HCT116 (cell line): ENCODE measurements at regions not wholly inside any gene's neighbourhood (a gene's known extent, or its start where the extent isn't known, plus 50 kb on each side); places are given as distances from the start of the nearest gene placed in this dataset.

Source experiments
- ATAC-seq: fragments of 200-7000 bp; cut with Tn5 transposase; 2 replicates; pipeline ENCODE4 v1.9.1; 2020; ENCODE audit warnings: mild to moderate bottlenecking, moderate library complexity
- BruUV-seq: library from RNA; stranded (reverse); fragments of 400-500 nt; replicated peaks from 2 replicates; lab custom pipeline; 2021; lab: Mats Ljungman, UMichigan
- CTCF ChIA-PET: fragments of 300-600 bp; sonication (Branson Sonifier 250); formaldehyde crosslinking; loops from one replicate; lab custom pipeline; 2021; ENCODE audit warnings: antibody characterized with exemption; lab: Charles Lee
- POLR2A ChIA-PET: fragments of 300-600, 350-600 bp; sonication (Branson Sonifier 250); formaldehyde crosslinking; loops from one replicate; lab custom pipeline; 2021; ENCODE audit warnings: antibody characterized with exemption; lab: Charles Lee
- RAD21 ChIA-PET, 2 experiments: fragments of 300-600 bp; sonication (Branson Sonifier 250); formaldehyde crosslinking; loops; one replicate each; lab custom pipeline; 2023; ENCODE audit warnings: low total read pairs in 2 of 2; ENCODE audit not compliant: uncharacterized antibody in 2 of 2, unreplicated experiment in 2 of 2, low non-redundant PET in 1 of 2; lab: Charles Lee
- DNase-seq: peaks from one replicate; pipeline ENCODE4 v3.0.0-alpha.2; 2010; ENCODE audit warnings: low read depth, low spot score
- H2AFZ ChIP-seq: fragments of 200-600 bp; shearing (Covaris generic), sonication (generic); 2 replicates; pipeline ENCODE4 v1.6.1; 2017; ENCODE audit warnings: low read depth, mixed run types, mixed read lengths, antibody characterized with exemption, low read length; ENCODE audit not compliant: poor library complexity, severe bottlenecking
- H3K27ac ChIP-seq: 2 replicates; pipeline ENCODE4 v1.5.1; 2012; ENCODE audit warnings: low read depth, low read length
- H3K27me3 ChIP-seq: fragments of 200-600 bp; sonication (generic); 2 replicates; pipeline ENCODE4 v1.6.1; 2016; ENCODE audit warnings: mixed run types, low read length, mixed read lengths; ENCODE audit not compliant: insufficient read depth
- H3K36me3 ChIP-seq, 2 experiments: fragments of 200-500 bp in 1 of 2; fragments of 200-600 bp in 1 of 2; sonication (Bioruptor generic) in 1 of 2; sonication (generic) in 1 of 2; 2 replicates each; pipeline versions ENCODE4 v1.5.1 to v1.6.1; 2014 to 2016; ENCODE audit warnings: low read length in 2 of 2, inconsistent platforms in 1 of 2, mixed read lengths in 1 of 2, mixed run types in 1 of 2; ENCODE audit not compliant: insufficient read depth in 2 of 2, control insufficient read depth in 1 of 2
- H3K4me1 ChIP-seq, 2 experiments: fragments of 200-600 bp in 1 of 2; sonication (generic) in 1 of 2; 2 replicates each; pipeline versions ENCODE4 v1.5.1 to v1.6.1; 2012 to 2017; ENCODE audit warnings: low read length in 2 of 2, inconsistent platforms in 1 of 2, mild to moderate bottlenecking in 1 of 2, mixed read lengths in 1 of 2, mixed run types in 1 of 2, moderate library complexity in 1 of 2; ENCODE audit not compliant: insufficient read depth in 2 of 2, control insufficient read depth in 1 of 2
- H3K4me2 ChIP-seq: fragments of 200-600 bp; sonication (generic); 2 replicates; pipeline ENCODE4 v1.6.1; 2017; ENCODE audit warnings: mixed run types, low read length, mixed read lengths
- H3K4me3 ChIP-seq, 2 experiments: fragments of 200-600 bp in 1 of 2; sonication (generic) in 1 of 2; replicated peaks in 1 of 2; 2 replicates each; pipeline ENCODE4 v1.5.1; 2011 to 2016; ENCODE audit warnings: low read length in 2 of 2, control low read depth in 1 of 2, low read depth in 1 of 2, mild to moderate bottlenecking in 1 of 2, mixed read lengths in 1 of 2, mixed run types in 1 of 2
- H3K79me2 ChIP-seq: fragments of 200-600 bp; sonication (generic); 2 replicates; pipeline ENCODE4 v1.6.1; 2017; ENCODE audit warnings: mild to moderate bottlenecking, mixed run types, low read length, moderate library complexity, mixed read lengths; ENCODE audit not compliant: insufficient read depth
- H3K9ac ChIP-seq: fragments of 200-600 bp; sonication (generic); 2 replicates; pipeline ENCODE4 v1.6.1; 2016; ENCODE audit warnings: low read length, mixed read lengths
- H3K9me2 ChIP-seq: fragments of 200-600 bp; sonication (generic), shearing (Covaris generic); 2 replicates; pipeline ENCODE4 v1.6.1; 2017; ENCODE audit warnings: mixed run types, mild to moderate bottlenecking, moderate library complexity; ENCODE audit not compliant: insufficient read depth
- H3K9me3 ChIP-seq, 2 experiments: fragments of 200-500 bp in 1 of 2; fragments of 200-600 bp in 1 of 2; sonication (Bioruptor generic) in 1 of 2; sonication (generic) in 1 of 2; 2 replicates each; pipeline ENCODE4 v1.6.1; 2014 to 2017; ENCODE audit warnings: low read length in 2 of 2, mixed read lengths in 2 of 2, inconsistent platforms in 1 of 2, low read depth in 1 of 2, mild to moderate bottlenecking in 1 of 2, mixed run types in 1 of 2, moderate library complexity in 1 of 2; ENCODE audit not compliant: control insufficient read depth in 1 of 2, insufficient read depth in 1 of 2
- H4K20me1 ChIP-seq: fragments of 200-600 bp; sonication (generic), shearing (Covaris generic); 2 replicates; pipeline ENCODE4 v1.6.1; 2017; ENCODE audit warnings: mixed run types, mild to moderate bottlenecking, moderate library complexity; ENCODE audit not compliant: insufficient read depth
- CBX3 ChIP-seq: IDR thresholded peaks from 2 replicates; pipeline ENCODE4 v1.6.1; 2012; ENCODE audit warnings: low read depth
- CEBPB ChIP-seq: IDR thresholded peaks from 2 replicates; pipeline ENCODE4 v1.6.1; 2012; ENCODE audit warnings: low read depth
- CTCF ChIP-seq, 3 experiments: fragments of 200-600 bp in 1 of 3; sonication (generic) in 1 of 3; IDR thresholded peaks in 2 of 3; conservative IDR thresholded peaks in 1 of 3; 2 replicates each; pipeline ENCODE4 v1.5.1; 2012 to 2017; ENCODE audit warnings: low read depth in 2 of 3, low read length in 2 of 3, antibody characterized with exemption in 1 of 3, borderline replicate concordance in 1 of 3, control low read depth in 1 of 3, mild to moderate bottlenecking in 1 of 3, mixed read lengths in 1 of 3, mixed run types in 1 of 3, moderate library complexity in 1 of 3; ENCODE audit not compliant: insufficient read depth in 1 of 3
- ELF1 ChIP-seq: IDR thresholded peaks from 2 replicates; pipeline ENCODE4 v1.6.1; 2012; ENCODE audit warnings: low read depth, borderline replicate concordance
- EZH2 ChIP-seq: fragments of 200-600 bp; sonication (generic); IDR thresholded peaks from 2 replicates; pipeline ENCODE4 v1.6.1; 2017; ENCODE audit warnings: antibody characterized with exemption, mixed run types
- FOSL1 ChIP-seq: IDR thresholded peaks from 2 replicates; pipeline ENCODE4 v1.6.1; 2012; ENCODE audit warnings: low read depth
- POLR2AphosphoS5 ChIP-seq: IDR thresholded peaks from 2 replicates; pipeline ENCODE4 v1.6.1; 2011; ENCODE audit warnings: mild to moderate bottlenecking, low read depth, low read length, moderate library complexity
- RAD21 ChIP-seq: IDR thresholded peaks from 2 replicates; pipeline ENCODE4 v1.6.1; 2012; ENCODE audit warnings: low read depth, mild to moderate bottlenecking
- SRF ChIP-seq: IDR thresholded peaks from 2 replicates; pipeline ENCODE4 v1.6.1; 2012; ENCODE audit warnings: low read depth
- TCF7L2 ChIP-seq: IDR thresholded peaks from 2 replicates; pipeline ENCODE4 v1.7.0; 2011; ENCODE audit warnings: borderline replicate concordance, inconsistent platforms; ENCODE audit not compliant: insufficient read depth, insufficient read length; ENCODE audit errors: extremely low read depth
- YY1 ChIP-seq: IDR thresholded peaks from 2 replicates; pipeline ENCODE4 v1.6.1; 2011; ENCODE audit warnings: low read length, low read depth, moderate library complexity, mild to moderate bottlenecking; ENCODE audit not compliant: insufficient replicate concordance; ENCODE audit errors: extremely low read depth
- ZNF274 ChIP-seq: fragments of 200-500 bp; sonication (Bioruptor generic); IDR thresholded peaks from 2 replicates; pipeline ENCODE4 v1.6.1; 2014; ENCODE audit warnings: mild to moderate bottlenecking, low read depth, low read length, inconsistent platforms
- intact Hi-C: fragments of 100-400 bp; cut with micrococcal nuclease; formaldehyde crosslinking; loops from 2 replicates; pipeline ENCODE4 v1.10.0; 2022
- TF ChIP-seq, protein P1 (sequence below): IDR thresholded peaks from 2 replicates; pipeline ENCODE4 v1.6.1; 2012

- Histone ChIP-seq H2AFZ (no peak overlapping the region), H3K4me3 (no peak overlapping the region), H4K20me1 (no peaks in the 10 kb centered on the region), H3K36me3 (no peaks in the 10 kb centered on the region; a peak in 1 of 4 replicates), H3K79me2 (no peaks in the 10 kb centered on the region), H3K27ac (no peak overlapping the region), H3K9me3 (peaks cover 0 to 25% of the 10 kb centered on the region in 2 experiments; a peak in 2 of 4 replicates), H3K4me2 (no peak overlapping the region), H3K27me3 (no peaks in the 10 kb centered on the region), H3K4me1 (no peaks in the 10 kb centered on the region), H3K9me2 (no peaks in the 10 kb centered on the region), H3K9ac (no peak overlapping the region)
- POLR2A ChIA-PET = no interaction called here
- ATAC-seq (no peak), DNase-seq (no peak)
- CTCF ChIA-PET = no interaction called here
- TF ChIP-seq CEBPB = no peak
- TF ChIP-seq ZNF274 = no peak
- no peak for TF ChIP-seq CTCF (IDR thresholded peaks at IDR 0.05 in 2 of 3, conservative IDR thresholded peaks at IDR 0.05 in 1 of 3; ENCODE audit: borderline replicate concordance in 1 of 3, insufficient read depth in 1 of 3, low read depth in 2 of 3, low read length in 2 of 3)
- TF ChIP-seq CBX3 = no peak
- TF ChIP-seq TCF7L2 = no peak
- no peak for TF ChIP-seq RAD21
- no peak for TF ChIP-seq POLR2AphosphoS5
- TF ChIP-seq ELF1 = no peak
- TF ChIP-seq FOSL1 = no peak
- RAD21 ChIA-PET = no interaction called here
- BruUV-seq = no TSS peak
- intact Hi-C loops = no loop called here
These were observed 469.8 kb downstream of the BMP2 start for GRCh38 chr20:7237251-7237650.

DNA sequence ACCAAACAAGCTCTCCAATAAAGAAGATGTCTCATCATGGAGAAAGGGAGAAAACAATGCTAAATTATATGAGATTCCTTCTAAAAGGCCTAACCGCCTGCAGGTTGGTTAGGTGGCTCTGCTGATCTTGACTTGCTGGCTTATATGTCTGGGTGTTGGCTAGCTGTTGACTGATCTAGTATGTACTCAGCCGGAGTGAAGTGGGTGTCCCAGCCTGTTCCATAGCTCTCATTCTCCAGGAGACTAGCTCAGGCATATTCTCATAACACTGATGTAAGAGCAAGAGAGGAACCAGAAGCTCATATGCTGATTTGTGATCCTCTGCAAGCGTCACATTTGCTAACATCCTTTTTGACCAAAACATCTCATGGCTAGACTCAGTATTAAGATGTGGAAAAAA lies 473.0 kb downstream of the BMP2 start:
- no peak overlapping the region for H3K27ac ChIP-seq
- no peaks in the 10 kb centered on the region for H3K79me2 ChIP-seq
- H3K9ac ChIP-seq = no peak overlapping the region
- no peaks in the 10 kb centered on the region for H3K4me1 ChIP-seq
- ATAC-seq (no peak), DNase-seq (no peak)
- no peaks in the 10 kb centered on the region for H3K36me3 ChIP-seq
- BruUV-seq = no TSS peak
- H3K9me2 ChIP-seq = no peaks in the 10 kb centered on the region
- RAD21 ChIA-PET = no interaction called here
- no peak overlapping the region for H2AFZ ChIP-seq
- TF ChIP-seq FOSL1 (no peak), EZH2 (no peak), CBX3 (no peak), POLR2AphosphoS5 (no peak), YY1 (no peak), TCF7L2 (no peak), SRF (no peak)
- TF ChIP-seq, protein P1, sequence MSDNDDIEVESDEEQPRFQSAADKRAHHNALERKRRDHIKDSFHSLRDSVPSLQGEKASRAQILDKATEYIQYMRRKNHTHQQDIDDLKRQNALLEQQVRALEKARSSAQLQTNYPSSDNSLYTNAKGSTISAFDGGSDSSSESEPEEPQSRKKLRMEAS = no peak
- CTCF ChIA-PET = no interaction called here
- POLR2A ChIA-PET = no interaction called here
- peaks cover 0 to 17% of the 10 kb centered on the region in 2 experiments; a peak in 2 of 4 replicates for H3K9me3 ChIP-seq
- no peak overlapping the region for H3K4me2 ChIP-seq
- H4K20me1 ChIP-seq = no peaks in the 10 kb centered on the region
- H3K4me3 ChIP-seq = no peak overlapping the region
- H3K27me3 ChIP-seq = no peaks in the 10 kb centered on the region
- intact Hi-C loops = no loop called here
